ENCODE measurements at regions not wholly inside any gene's neighbourhood (a gene's known extent, or its start where the extent isn't known, plus 50 kb on each side); places are given as distances from the start of the nearest gene placed in this dataset.

GRCh38 chr3:194741916-194742315 is 56.2 kb downstream of the FAM43A start:
- 68% methylated on average over 6 of the region's 7 CpGs for WGBS (ENCODE audit: insufficient coverage)
- peaks cover 0 to 3% of the 10 kb centered on the region in 2 donors for H3K27me3 Mint-ChIP-seq (ENCODE audit: low read depth in 2 of 2)
- no peak for ATAC-seq
- no peak overlapping the region for H3K4me3 ChIP-seq (ENCODE audit: low read length)
- no peaks in the 10 kb centered on the region for H3K27me3 ChIP-seq (ENCODE audit: control insufficient read depth, insufficient read depth, low read length)
- DNase-seq: no peak
- no peak overlapping the region for H3K27ac ChIP-seq (ENCODE audit: low read length)
- peaks cover 2% of the 10 kb centered on the region for H3K4me1 ChIP-seq (ENCODE audit: control insufficient read depth, insufficient read depth, low read length)
- H3K4me1 Mint-ChIP-seq: no peaks in the 10 kb centered on the region
- H3K36me3 ChIP-seq (ENCODE audit: control insufficient read depth, insufficient read depth, low read length): no peaks in the 10 kb centered on the region
- H3K36me3 Mint-ChIP-seq: no peaks in the 10 kb centered on the region
- intact Hi-C loops (cut with micrococcal nuclease): no loop called here
- no peaks in the 10 kb centered on the region for H3K9me3 Mint-ChIP-seq
- no peak for TF ChIP-seq CTCF (IDR thresholded peaks at IDR 0.05)
- H3K27ac Mint-ChIP-seq: no peak overlapping the region
- H3K9me3 ChIP-seq (ENCODE audit: control insufficient read depth, insufficient read depth, low read length): no peaks in the 10 kb centered on the region
- H3K4me3 Mint-ChIP-seq: no peak overlapping the region

GRCh38 chr3:194744826-194745225 is 59.1 kb downstream of the FAM43A start:
- Histone ChIP-seq H3K4me1 (ENCODE audit: control insufficient read depth, insufficient read depth, low read length) (peaks cover 20% of the 10 kb centered on the region), H3K27me3 (ENCODE audit: control insufficient read depth, insufficient read depth, low read length) (no peaks in the 10 kb centered on the region), H3K9me3 (ENCODE audit: control insufficient read depth, insufficient read depth, low read length) (no peaks in the 10 kb centered on the region), H3K36me3 (ENCODE audit: control insufficient read depth, insufficient read depth, low read length) (no peaks in the 10 kb centered on the region), H3K27ac (ENCODE audit: low read length) (no peak overlapping the region), H3K4me3 (ENCODE audit: low read length) (no peak overlapping the region)
- Mint-ChIP-seq H3K27me3 (ENCODE audit: low read depth in 2 of 2) (peaks cover 0 to 5% of the 10 kb centered on the region in 2 donors), H3K4me3 (no peak overlapping the region), H3K36me3 (no peaks in the 10 kb centered on the region), H3K4me1 (peaks cover 8 to 15% of the 10 kb centered on the region in 2 donors), H3K9me3 (no peaks in the 10 kb centered on the region), H3K27ac (no peak overlapping the region)
- intact Hi-C loops (cut with micrococcal nuclease): no loop called here
- no peak for ATAC-seq
- no peak for TF ChIP-seq CTCF (IDR thresholded peaks at IDR 0.05)
- WGBS (ENCODE audit: insufficient coverage): no CpG with 5 or more reads among the region's 4 CpGs
- no peak for DNase-seq

GRCh38 chr3:194745422-194746184 is 59.9 kb downstream of the FAM43A start:
- Mint-ChIP-seq H3K4me3 (no peak overlapping the region), H3K9me3 (no peaks in the 10 kb centered on the region), H3K36me3 (no peaks in the 10 kb centered on the region), H3K27ac (no peak overlapping the region), H3K4me1 (peaks cover 16 to 23% of the 10 kb centered on the region in 2 donors), H3K27me3 (ENCODE audit: low read depth in 2 of 2) (peaks cover 0 to 5% of the 10 kb centered on the region in 2 donors)
- H3K4me3 ChIP-seq (ENCODE audit: low read length): no peak overlapping the region
- 73% methylated on average over 9 of the region's 9 CpGs for WGBS (ENCODE audit: insufficient coverage)
- H3K27me3 ChIP-seq (ENCODE audit: control insufficient read depth, insufficient read depth, low read length): no peaks in the 10 kb centered on the region
- H3K4me1 ChIP-seq (ENCODE audit: control insufficient read depth, insufficient read depth, low read length): peaks cover 26% of the 10 kb centered on the region
- DNase-seq (no peak), ATAC-seq (no peak)
- no peak for TF ChIP-seq CTCF (IDR thresholded peaks at IDR 0.05)
- no peak overlapping the region for H3K27ac ChIP-seq (ENCODE audit: low read length)
- intact Hi-C loops (cut with micrococcal nuclease): no loop called here
- H3K9me3 ChIP-seq (ENCODE audit: control insufficient read depth, insufficient read depth, low read length): no peaks in the 10 kb centered on the region
- H3K36me3 ChIP-seq (ENCODE audit: control insufficient read depth, insufficient read depth, low read length): no peaks in the 10 kb centered on the region

GRCh38 chr3:194748225-194748624 is 62.5 kb downstream of the FAM43A start:
- no peaks in the 10 kb centered on the region for H3K9me3 ChIP-seq (ENCODE audit: control insufficient read depth, insufficient read depth, low read length)
- no peaks in the 10 kb centered on the region for H3K36me3 ChIP-seq (ENCODE audit: control insufficient read depth, insufficient read depth, low read length)
- no peaks in the 10 kb centered on the region for H3K27me3 ChIP-seq (ENCODE audit: control insufficient read depth, insufficient read depth, low read length)
- no peak for DNase-seq
- no peak for TF ChIP-seq CTCF (IDR thresholded peaks at IDR 0.05)
- Mint-ChIP-seq H3K4me1 (peaks cover 17 to 24% of the 10 kb centered on the region in 2 donors), H3K27me3 (ENCODE audit: low read depth in 2 of 2) (peaks cover 0 to 5% of the 10 kb centered on the region in 2 donors), H3K9me3 (no peaks in the 10 kb centered on the region), H3K27ac (no peak overlapping the region), H3K36me3 (no peaks in the 10 kb centered on the region), H3K4me3 (no peak overlapping the region)
- H3K4me1 ChIP-seq (ENCODE audit: control insufficient read depth, insufficient read depth, low read length): peaks cover 26% of the 10 kb centered on the region
- H3K4me3 ChIP-seq (ENCODE audit: low read length): no peak overlapping the region
- WGBS (ENCODE audit: insufficient coverage): 89% methylated on average over 19 of the region's 19 CpGs
- no peak overlapping the region for H3K27ac ChIP-seq (ENCODE audit: low read length)
- intact Hi-C loops (cut with micrococcal nuclease): no loop called here
- no peak for ATAC-seq
